Nephron (organoid): ENCODE measurements at regions not wholly inside any gene's neighbourhood (a gene's known extent, or its start where the extent isn't known, plus 50 kb on each side); places are given as distances from the start of the nearest gene placed in this dataset.
"Not testable (repeated sequence)": the region's sequence is repeated elsewhere in the genome, so short reads cannot be mapped to it uniquely, and the experiment has no call there.

Experiments used
- H3K27ac Mint-ChIP-seq, 3 experiments: 2 replicates each; pipeline ENCODE4 v1.8.0; 2020; ENCODE audit warnings: mixed read lengths in 3 of 3, mild to moderate bottlenecking in 2 of 3, moderate library complexity in 1 of 3
- H3K27me3 Mint-ChIP-seq: 2 replicates; pipeline ENCODE4 v1.8.0; 2021; ENCODE audit warnings: low read depth, mild to moderate bottlenecking, moderate library complexity, mixed read lengths
- H3K36me3 Mint-ChIP-seq: 2 replicates; pipeline ENCODE4 v1.8.0; 2020; ENCODE audit warnings: low read depth, mixed read lengths
- H3K4me1 Mint-ChIP-seq: 2 replicates; pipeline ENCODE4 v1.8.0; 2020; ENCODE audit warnings: mixed read lengths
- H3K4me3 Mint-ChIP-seq, 3 experiments: 2 replicates each; pipeline ENCODE4 v1.8.0; 2020; ENCODE audit warnings: mild to moderate bottlenecking in 3 of 3, mixed read lengths in 3 of 3, moderate library complexity in 2 of 3
- H3K9me3 Mint-ChIP-seq: 2 replicates; pipeline ENCODE4 v1.8.0; 2020; ENCODE audit warnings: mixed read lengths
- CTCF ChIP-seq, 3 experiments: fragments of 200-600 bp; sonication (generic); IDR thresholded peaks; one replicate each; pipeline ENCODE4 v1.5.0; 2021; ENCODE audit warnings: antibody characterized with exemption in 3 of 3; ENCODE audit not compliant: unreplicated experiment in 3 of 3

GRCh38 chr4:151517896-151518295 is 108.9 kb downstream of the FHIP1A start:
- Mint-ChIP-seq H3K9me3 (no peaks in the 10 kb centered on the region), H3K4me3 (no peak overlapping the region), H3K27ac (no peak overlapping the region), H3K36me3 (no peaks in the 10 kb centered on the region), H3K4me1 (no peaks in the 10 kb centered on the region), H3K27me3 (no peaks in the 10 kb centered on the region)
- no peak for TF ChIP-seq CTCF (IDR thresholded peaks at IDR 0.05; ENCODE audit: unreplicated experiment in 3 of 3)

DNA sequence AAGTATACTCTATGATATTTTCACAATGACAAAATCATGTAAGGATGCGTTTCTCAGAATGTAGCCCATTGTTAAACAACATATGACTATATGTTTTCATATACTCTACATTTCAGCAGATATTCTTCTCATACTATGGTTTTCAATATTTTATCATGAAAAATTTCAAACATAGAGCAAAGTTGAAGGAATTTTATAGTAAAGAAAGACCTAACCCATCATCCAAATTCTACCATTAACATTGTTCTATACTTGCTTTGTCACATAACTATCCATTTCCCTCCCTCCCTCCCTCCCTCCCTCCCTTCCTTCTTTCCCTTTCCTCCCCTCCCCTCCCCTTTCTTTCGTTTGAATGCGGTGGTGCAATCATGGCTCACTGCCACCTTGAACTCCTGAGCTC is 109.4 kb downstream of the FHIP1A start:
- Mint-ChIP-seq H3K9me3 (no peaks in the 10 kb centered on the region), H3K27ac (no peak overlapping the region), H3K4me3 (no peak overlapping the region), H3K4me1 (no peaks in the 10 kb centered on the region), H3K36me3 (no peaks in the 10 kb centered on the region), H3K27me3 (no peaks in the 10 kb centered on the region)
- no peak for TF ChIP-seq CTCF (IDR thresholded peaks at IDR 0.05; ENCODE audit: unreplicated experiment in 3 of 3)

DNA sequence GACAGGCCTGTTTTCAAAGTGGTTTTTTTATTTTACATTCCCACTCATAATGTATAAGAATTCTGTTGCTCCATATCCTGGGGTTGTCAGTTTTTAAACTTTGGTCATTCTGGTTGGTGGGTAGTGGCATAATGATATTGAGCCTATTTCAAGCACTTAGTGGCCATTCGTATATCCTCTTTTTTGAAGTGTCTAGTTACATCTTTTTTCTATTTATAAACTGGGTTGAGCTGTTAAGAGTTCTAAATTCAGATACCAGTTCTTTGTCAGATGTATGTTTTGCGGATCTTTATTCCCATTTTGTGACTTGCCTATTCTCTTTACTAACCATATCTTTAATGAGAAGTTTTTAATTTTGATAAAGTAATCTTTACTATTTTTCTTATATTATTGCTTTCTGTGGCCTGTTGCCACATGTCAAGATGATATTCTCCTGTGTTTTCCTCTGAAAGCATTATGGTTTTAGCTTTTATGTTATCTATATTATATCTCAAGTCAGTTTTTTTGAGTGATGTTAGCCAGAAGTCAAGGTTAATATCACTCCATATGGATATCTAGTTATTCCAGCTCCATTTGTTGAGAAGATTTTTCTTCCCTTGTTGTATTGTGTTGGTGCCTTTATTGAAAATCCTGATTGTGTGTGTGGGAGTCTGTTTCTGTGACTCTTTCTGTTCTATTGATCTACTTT is 110.9 kb downstream of the FHIP1A start:
- Mint-ChIP-seq H3K4me3 (no peak overlapping the region), H3K27ac (no peak overlapping the region), H3K9me3 (no peaks in the 10 kb centered on the region), H3K27me3 (no peaks in the 10 kb centered on the region), H3K36me3 (peaks cover 5% of the 10 kb centered on the region), H3K4me1 (no peaks in the 10 kb centered on the region)
- TF ChIP-seq CTCF (IDR thresholded peaks at IDR 0.05; ENCODE audit: unreplicated experiment in 3 of 3): no peak

DNA sequence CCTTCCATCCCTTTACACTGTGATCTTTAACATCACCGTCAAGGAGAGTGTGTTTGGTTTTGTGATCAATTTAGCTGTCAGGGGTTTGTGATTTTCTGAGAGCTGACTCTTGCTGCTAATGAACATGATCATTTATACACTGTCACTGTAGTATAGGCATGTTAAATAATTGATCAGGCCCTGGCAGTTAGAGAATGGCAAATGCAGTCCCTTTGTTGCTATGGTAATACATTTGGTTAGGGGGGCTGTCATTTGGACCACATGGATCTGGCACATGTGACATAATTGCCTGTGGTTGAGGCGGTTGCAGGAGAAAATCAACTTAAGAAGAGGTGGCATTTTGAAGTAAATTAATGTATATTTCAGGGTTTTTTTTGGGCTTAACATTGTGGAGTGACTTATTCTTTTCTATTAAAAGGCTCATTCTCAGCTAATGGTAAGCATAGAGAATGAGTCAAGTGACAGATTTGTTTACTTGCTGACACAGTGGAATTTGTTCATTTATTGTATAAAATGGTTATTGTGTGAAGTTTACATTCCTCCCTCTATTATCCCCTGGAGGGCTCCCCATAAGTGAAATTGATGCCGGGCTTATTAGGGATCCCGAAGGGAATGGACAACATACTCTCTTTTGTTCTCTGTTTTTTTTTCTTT is 114.0 kb downstream of the FHIP1A start:
- Mint-ChIP-seq H3K4me1 (no peaks in the 10 kb centered on the region), H3K4me3 (no peak overlapping the region), H3K9me3 (peaks cover 2% of the 10 kb centered on the region)

DNA sequence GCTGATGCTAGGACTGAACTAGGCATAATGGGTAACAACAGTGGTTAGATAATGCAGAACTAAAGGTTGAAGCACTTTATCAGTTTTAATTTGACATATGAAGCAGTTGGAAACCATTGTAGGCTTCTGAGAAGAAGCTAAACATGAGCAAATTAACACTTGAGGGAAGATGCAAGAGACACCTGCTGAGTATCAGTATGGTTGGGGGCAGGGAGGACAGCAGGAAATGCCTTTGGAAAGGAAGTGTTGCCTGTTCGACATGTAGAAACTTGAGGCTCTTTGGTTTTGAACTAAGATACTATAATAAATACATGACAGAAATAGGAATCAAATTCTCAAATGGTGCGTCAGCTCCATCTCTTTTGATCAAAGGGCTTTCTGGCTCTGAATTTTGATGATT is 115.6 kb downstream of the FHIP1A start:
- no peak overlapping the region for H3K4me3 Mint-ChIP-seq
- peaks cover 9% of the 10 kb centered on the region for H3K36me3 Mint-ChIP-seq
- TF ChIP-seq CTCF (IDR thresholded peaks at IDR 0.05; ENCODE audit: unreplicated experiment in 3 of 3): no peak
- no peak overlapping the region for H3K27ac Mint-ChIP-seq
- peaks cover 2% of the 10 kb centered on the region for H3K9me3 Mint-ChIP-seq
- H3K4me1 Mint-ChIP-seq: no peaks in the 10 kb centered on the region
- peaks cover 8% of the 10 kb centered on the region for H3K27me3 Mint-ChIP-seq

More for the DNA sequence above, 114.0 kb downstream of the FHIP1A start:
- Mint-ChIP-seq H3K36me3 (peaks cover 9% of the 10 kb centered on the region), H3K27me3 (peaks cover 4% of the 10 kb centered on the region), H3K27ac (no peak overlapping the region)
- TF ChIP-seq CTCF (IDR thresholded peaks at IDR 0.05; ENCODE audit: unreplicated experiment in 3 of 3): no peak

DNA sequence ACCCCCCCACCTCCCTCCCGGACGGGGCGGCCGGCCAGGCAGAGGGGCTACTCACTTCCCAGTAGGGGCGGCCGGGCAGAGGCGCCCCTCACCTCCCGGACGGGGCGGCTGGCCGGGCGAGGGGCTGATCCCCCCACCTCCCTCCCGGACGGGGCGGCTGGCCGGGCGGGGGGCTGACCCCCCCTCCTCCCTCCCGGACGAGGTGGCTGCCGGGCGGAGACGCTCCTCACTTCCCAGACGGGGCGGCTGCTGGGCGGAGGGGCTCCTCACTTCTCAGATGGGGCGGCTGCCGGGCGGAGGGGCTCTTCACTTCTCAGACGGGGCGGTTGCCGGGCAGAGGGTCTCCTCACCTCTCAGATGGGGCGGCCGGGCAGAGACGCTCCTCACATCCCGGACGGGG is 117.5 kb downstream of the FHIP1A start:
- not testable (repeated sequence) for H3K4me3 Mint-ChIP-seq, H3K36me3 Mint-ChIP-seq, H3K9me3 Mint-ChIP-seq, H3K4me1 Mint-ChIP-seq, H3K27ac Mint-ChIP-seq, H3K27me3 Mint-ChIP-seq
